HCT116 (cell line): ENCODE measurements at regions not wholly inside any gene's neighbourhood (a gene's known extent, or its start where the extent isn't known, plus 50 kb on each side); places are given as distances from the start of the nearest gene placed in this dataset.

Experiments
- ATAC-seq: fragments of 200-7000 bp; cut with Tn5 transposase; 2 replicates; pipeline ENCODE4 v1.9.1; 2020; ENCODE audit warnings: mild to moderate bottlenecking, moderate library complexity
- BruUV-seq: library from RNA; stranded (reverse); fragments of 400-500 nt; replicated peaks from 2 replicates; lab custom pipeline; 2021; lab: Mats Ljungman, UMichigan
- CTCF ChIA-PET: fragments of 300-600 bp; sonication (Branson Sonifier 250); formaldehyde crosslinking; loops from one replicate; lab custom pipeline; 2021; ENCODE audit warnings: antibody characterized with exemption; lab: Charles Lee
- POLR2A ChIA-PET: fragments of 300-600, 350-600 bp; sonication (Branson Sonifier 250); formaldehyde crosslinking; loops from one replicate; lab custom pipeline; 2021; ENCODE audit warnings: antibody characterized with exemption; lab: Charles Lee
- RAD21 ChIA-PET, 2 experiments: fragments of 300-600 bp; sonication (Branson Sonifier 250); formaldehyde crosslinking; loops; one replicate each; lab custom pipeline; 2023; ENCODE audit warnings: low total read pairs in 2 of 2; ENCODE audit not compliant: uncharacterized antibody in 2 of 2, unreplicated experiment in 2 of 2, low non-redundant PET in 1 of 2; lab: Charles Lee
- DNase-seq: peaks from one replicate; pipeline ENCODE4 v3.0.0-alpha.2; 2010; ENCODE audit warnings: low read depth, low spot score
- H2AFZ ChIP-seq: fragments of 200-600 bp; shearing (Covaris generic), sonication (generic); 2 replicates; pipeline ENCODE4 v1.6.1; 2017; ENCODE audit warnings: low read depth, mixed run types, mixed read lengths, antibody characterized with exemption, low read length; ENCODE audit not compliant: poor library complexity, severe bottlenecking
- H3K27ac ChIP-seq: 2 replicates; pipeline ENCODE4 v1.5.1; 2012; ENCODE audit warnings: low read depth, low read length
- H3K27me3 ChIP-seq: fragments of 200-600 bp; sonication (generic); 2 replicates; pipeline ENCODE4 v1.6.1; 2016; ENCODE audit warnings: mixed run types, low read length, mixed read lengths; ENCODE audit not compliant: insufficient read depth
- H3K36me3 ChIP-seq, 2 experiments: fragments of 200-500 bp in 1 of 2; fragments of 200-600 bp in 1 of 2; sonication (Bioruptor generic) in 1 of 2; sonication (generic) in 1 of 2; 2 replicates each; pipeline versions ENCODE4 v1.5.1 to v1.6.1; 2014 to 2016; ENCODE audit warnings: low read length in 2 of 2, inconsistent platforms in 1 of 2, mixed read lengths in 1 of 2, mixed run types in 1 of 2; ENCODE audit not compliant: insufficient read depth in 2 of 2, control insufficient read depth in 1 of 2
- H3K4me1 ChIP-seq, 2 experiments: fragments of 200-600 bp in 1 of 2; sonication (generic) in 1 of 2; 2 replicates each; pipeline versions ENCODE4 v1.5.1 to v1.6.1; 2012 to 2017; ENCODE audit warnings: low read length in 2 of 2, inconsistent platforms in 1 of 2, mild to moderate bottlenecking in 1 of 2, mixed read lengths in 1 of 2, mixed run types in 1 of 2, moderate library complexity in 1 of 2; ENCODE audit not compliant: insufficient read depth in 2 of 2, control insufficient read depth in 1 of 2
- H3K4me2 ChIP-seq: fragments of 200-600 bp; sonication (generic); 2 replicates; pipeline ENCODE4 v1.6.1; 2017; ENCODE audit warnings: mixed run types, low read length, mixed read lengths
- H3K4me3 ChIP-seq, 2 experiments: fragments of 200-600 bp in 1 of 2; sonication (generic) in 1 of 2; replicated peaks in 1 of 2; 2 replicates each; pipeline ENCODE4 v1.5.1; 2011 to 2016; ENCODE audit warnings: low read length in 2 of 2, control low read depth in 1 of 2, low read depth in 1 of 2, mild to moderate bottlenecking in 1 of 2, mixed read lengths in 1 of 2, mixed run types in 1 of 2
- H3K79me2 ChIP-seq: fragments of 200-600 bp; sonication (generic); 2 replicates; pipeline ENCODE4 v1.6.1; 2017; ENCODE audit warnings: mild to moderate bottlenecking, mixed run types, low read length, moderate library complexity, mixed read lengths; ENCODE audit not compliant: insufficient read depth
- H3K9ac ChIP-seq: fragments of 200-600 bp; sonication (generic); 2 replicates; pipeline ENCODE4 v1.6.1; 2016; ENCODE audit warnings: low read length, mixed read lengths
- H3K9me2 ChIP-seq: fragments of 200-600 bp; sonication (generic), shearing (Covaris generic); 2 replicates; pipeline ENCODE4 v1.6.1; 2017; ENCODE audit warnings: mixed run types, mild to moderate bottlenecking, moderate library complexity; ENCODE audit not compliant: insufficient read depth
- H3K9me3 ChIP-seq, 2 experiments: fragments of 200-500 bp in 1 of 2; fragments of 200-600 bp in 1 of 2; sonication (Bioruptor generic) in 1 of 2; sonication (generic) in 1 of 2; 2 replicates each; pipeline ENCODE4 v1.6.1; 2014 to 2017; ENCODE audit warnings: low read length in 2 of 2, mixed read lengths in 2 of 2, inconsistent platforms in 1 of 2, low read depth in 1 of 2, mild to moderate bottlenecking in 1 of 2, mixed run types in 1 of 2, moderate library complexity in 1 of 2; ENCODE audit not compliant: control insufficient read depth in 1 of 2, insufficient read depth in 1 of 2
- H4K20me1 ChIP-seq: fragments of 200-600 bp; sonication (generic), shearing (Covaris generic); 2 replicates; pipeline ENCODE4 v1.6.1; 2017; ENCODE audit warnings: mixed run types, mild to moderate bottlenecking, moderate library complexity; ENCODE audit not compliant: insufficient read depth
- CEBPB ChIP-seq: IDR thresholded peaks from 2 replicates; pipeline ENCODE4 v1.6.1; 2012; ENCODE audit warnings: low read depth
- EGR1 ChIP-seq: IDR thresholded peaks from 2 replicates; pipeline ENCODE4 v1.6.1; 2012; ENCODE audit warnings: low read depth
- FOSL1 ChIP-seq: IDR thresholded peaks from 2 replicates; pipeline ENCODE4 v1.6.1; 2012; ENCODE audit warnings: low read depth
- JUND ChIP-seq: IDR thresholded peaks from 2 replicates; pipeline ENCODE4 v1.6.1; 2012
- POLR2A ChIP-seq: IDR thresholded peaks from 2 replicates; pipeline ENCODE4 v1.7.0; 2011; ENCODE audit warnings: borderline replicate concordance; ENCODE audit not compliant: insufficient read depth, insufficient read length; ENCODE audit errors: extremely low read depth
- POLR2AphosphoS5 ChIP-seq: IDR thresholded peaks from 2 replicates; pipeline ENCODE4 v1.6.1; 2011; ENCODE audit warnings: mild to moderate bottlenecking, low read depth, low read length, moderate library complexity
- RAD21 ChIP-seq: IDR thresholded peaks from 2 replicates; pipeline ENCODE4 v1.6.1; 2012; ENCODE audit warnings: low read depth, mild to moderate bottlenecking
- REST ChIP-seq: IDR thresholded peaks from 2 replicates; pipeline ENCODE4 v1.6.1; 2012; ENCODE audit warnings: low read depth
- SP1 ChIP-seq: IDR thresholded peaks from 2 replicates; pipeline ENCODE4 v1.6.1; 2012; ENCODE audit warnings: low read depth
- TCF7L2 ChIP-seq: IDR thresholded peaks from 2 replicates; pipeline ENCODE4 v1.7.0; 2011; ENCODE audit warnings: borderline replicate concordance, inconsistent platforms; ENCODE audit not compliant: insufficient read depth, insufficient read length; ENCODE audit errors: extremely low read depth
- ZNF274 ChIP-seq: fragments of 200-500 bp; sonication (Bioruptor generic); IDR thresholded peaks from 2 replicates; pipeline ENCODE4 v1.6.1; 2014; ENCODE audit warnings: mild to moderate bottlenecking, low read depth, low read length, inconsistent platforms
- intact Hi-C: fragments of 100-400 bp; cut with micrococcal nuclease; formaldehyde crosslinking; loops from 2 replicates; pipeline ENCODE4 v1.10.0; 2022

- ATAC-seq (no peak), DNase-seq (no peak)
- H3K79me2 ChIP-seq: no peaks in the 10 kb centered on the region
- no peak overlapping the region for H3K4me2 ChIP-seq
- no peak overlapping the region for H2AFZ ChIP-seq
- CTCF ChIA-PET: no interaction called here
- H3K4me1 ChIP-seq: no peaks in the 10 kb centered on the region
- no peaks in the 10 kb centered on the region for H4K20me1 ChIP-seq
- TF ChIP-seq JUND (no peak), CEBPB (no peak)
- no peaks in the 10 kb centered on the region for H3K27me3 ChIP-seq
- H3K4me3 ChIP-seq: no peak overlapping the region
- H3K9me3 ChIP-seq: no peaks in the 10 kb centered on the region
- POLR2A ChIA-PET: no interaction called here
- H3K9me2 ChIP-seq: no peaks in the 10 kb centered on the region
- H3K27ac ChIP-seq: no peak overlapping the region
- RAD21 ChIA-PET: no interaction called here
- no peak overlapping the region for H3K9ac ChIP-seq
- no peaks in the 10 kb centered on the region for H3K36me3 ChIP-seq
- intact Hi-C loops: no loop called here
- BruUV-seq: no TSS peak
Observed at GRCh38 chr1:115555446-115555845, 86.3 kb upstream of the VANGL1 start.

- no peak for DNase-seq
- Histone ChIP-seq H3K27ac (no peak overlapping the region), H3K4me1 (peaks cover 15 to 25% of the 10 kb centered on the region in 2 experiments), H3K4me3 (no peak overlapping the region), H3K36me3 (no peaks in the 10 kb centered on the region), H3K4me2 (no peak overlapping the region), H3K79me2 (no peaks in the 10 kb centered on the region), H3K27me3 (no peaks in the 10 kb centered on the region), H2AFZ (no peak overlapping the region), H3K9ac (no peak overlapping the region), H3K9me2 (no peaks in the 10 kb centered on the region), H3K9me3 (no peaks in the 10 kb centered on the region), H4K20me1 (no peaks in the 10 kb centered on the region)
- no TSS peak for BruUV-seq
- intact Hi-C loops: loop anchor here (5.0 kb wide), 2 partner anchors 225 to 435 kb away; no protein-coding TSS in a partner anchor
- no peak for TF ChIP-seq EGR1
- TF ChIP-seq RAD21: no peak
- TF ChIP-seq POLR2A: no peak
- TF ChIP-seq POLR2AphosphoS5: no peak
- TF ChIP-seq SP1: no peak
- TF ChIP-seq TCF7L2: no peak
- no peak for TF ChIP-seq REST
- TF ChIP-seq ZNF274: no peak
- TF ChIP-seq FOSL1: no peak
- ChIA-PET CTCF (interaction anchor here (0.8 kb wide), 3 partner anchors 48 to 217 kb away, joined by 3 to 4 read pairs (median 3); no protein-coding TSS in a partner anchor), RAD21 (no interaction called here), POLR2A (no interaction called here)
- no peak for ATAC-seq
Observed at GRCh38 chr1:115547696-115548095, 94.1 kb upstream of the VANGL1 start.
